ES-I3 (cell line): ENCODE measurements at regions not wholly inside any gene's neighbourhood (a gene's known extent, or its start where the extent isn't known, plus 50 kb on each side); places are given as distances from the start of the nearest gene placed in this dataset.

Experiments
- H3K36me3 ChIP-seq: 2 replicates; pipeline ENCODE4 v1.6.1; 2013; ENCODE audit warnings: mild to moderate bottlenecking, low read length, control low read depth, moderate library complexity; ENCODE audit not compliant: insufficient read depth
- H3K4me1 ChIP-seq: 2 replicates; pipeline ENCODE4 v1.6.1; 2013; ENCODE audit warnings: mild to moderate bottlenecking, control low read depth, low read length; ENCODE audit not compliant: insufficient read depth
- H3K9ac ChIP-seq: 2 replicates; pipeline ENCODE4 v1.6.1; 2013; ENCODE audit warnings: low read depth, mild to moderate bottlenecking, low read length, moderate library complexity
- H3K9me3 ChIP-seq: 2 replicates; pipeline ENCODE4 v1.6.1; 2013; ENCODE audit warnings: mild to moderate bottlenecking, low read length, moderate library complexity; ENCODE audit not compliant: control insufficient read depth, insufficient read depth

DNA sequence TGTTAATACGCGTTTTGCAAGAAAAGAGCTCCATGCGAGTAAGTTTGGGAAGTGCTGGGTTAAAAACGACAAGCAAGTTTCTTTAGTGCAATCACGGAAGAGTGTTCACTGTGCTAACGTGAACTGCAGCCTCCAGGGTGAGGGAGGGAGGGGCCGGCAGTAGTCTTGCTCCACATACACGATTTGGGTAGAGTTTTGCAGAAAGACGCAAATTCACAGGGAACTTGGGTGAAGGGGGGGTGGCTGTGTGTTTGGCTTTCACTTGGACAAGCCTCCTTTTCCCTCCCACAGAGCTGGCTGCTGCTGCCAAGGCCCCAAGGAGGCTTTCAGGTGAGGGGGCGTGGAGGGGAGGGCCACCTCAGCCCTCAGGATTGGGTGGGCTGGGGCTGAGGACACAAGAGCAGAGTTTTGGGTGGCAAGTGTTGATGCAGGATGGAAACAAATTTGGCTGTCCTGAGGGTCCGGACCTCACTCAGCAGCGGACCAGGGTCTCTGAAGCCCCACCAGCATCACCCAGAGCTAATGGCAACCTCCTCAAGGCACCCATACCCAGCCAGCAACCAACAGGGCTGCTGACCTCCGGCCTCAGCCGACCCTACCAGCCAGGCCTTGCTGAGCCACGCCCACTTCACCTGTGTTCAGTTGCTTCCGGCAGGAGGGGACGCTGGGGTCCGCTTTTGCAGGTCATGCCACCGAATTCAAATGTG is 204.5 kb downstream of the ERMARD start:
- no peaks in the 10 kb centered on the region for H3K36me3 ChIP-seq
- H3K4me1 ChIP-seq, result no peaks in the 10 kb centered on the region; the same call in 1 of the 2 replicates
- no peak overlapping the region for H3K9ac ChIP-seq
- peaks cover 4% of the 10 kb centered on the region; the same call in 1 of the 2 replicates for H3K9me3 ChIP-seq

DNA sequence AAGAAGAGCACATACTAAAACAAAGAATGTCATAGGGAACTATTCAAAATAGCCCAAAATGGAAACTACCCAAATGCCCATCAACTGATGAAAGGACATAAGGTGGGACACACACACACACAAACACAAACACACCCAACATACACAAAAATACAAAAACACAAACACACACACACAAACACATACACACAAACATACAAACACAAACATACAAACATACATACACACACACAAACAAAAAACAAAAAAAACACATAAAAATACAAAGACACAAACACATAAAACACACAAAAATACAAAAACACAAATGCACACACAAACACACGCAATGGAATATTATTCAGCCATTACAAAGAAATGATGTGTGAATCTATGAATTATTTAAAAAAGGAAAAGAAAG is 203.6 kb downstream of the ERMARD start:
- Histone ChIP-seq H3K4me1 (no peaks in the 10 kb centered on the region; the same call in 1 of the 2 replicates), H3K9ac (no peak overlapping the region), H3K36me3 (no peaks in the 10 kb centered on the region), H3K9me3 (peaks cover 4% of the 10 kb centered on the region; the same call in 1 of the 2 replicates)

DNA sequence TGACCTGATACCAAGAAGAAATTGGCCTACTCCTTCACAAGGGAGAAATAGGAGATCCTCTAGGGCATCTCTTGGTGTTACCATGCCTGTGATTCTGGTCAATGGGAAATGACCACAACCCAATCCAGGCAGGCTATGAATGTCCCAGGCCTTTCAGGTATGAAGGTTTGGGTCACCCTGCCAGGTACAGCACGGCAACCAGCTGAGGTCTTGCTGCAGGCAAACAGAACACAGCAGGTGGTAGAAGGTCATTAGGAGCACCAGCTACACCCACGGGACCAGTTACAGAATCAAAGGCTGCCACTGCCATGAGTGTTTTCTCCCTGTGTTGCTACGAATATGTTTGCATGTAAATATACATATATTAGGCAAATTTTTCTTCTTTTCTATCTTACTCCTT is 202.3 kb downstream of the ERMARD start:
- Histone ChIP-seq H3K36me3 (no peaks in the 10 kb centered on the region), H3K9ac (no peak overlapping the region), H3K4me1 (no peaks in the 10 kb centered on the region; the same call in 1 of the 2 replicates), H3K9me3 (peaks cover 4% of the 10 kb centered on the region; the same call in 1 of the 2 replicates)

DNA sequence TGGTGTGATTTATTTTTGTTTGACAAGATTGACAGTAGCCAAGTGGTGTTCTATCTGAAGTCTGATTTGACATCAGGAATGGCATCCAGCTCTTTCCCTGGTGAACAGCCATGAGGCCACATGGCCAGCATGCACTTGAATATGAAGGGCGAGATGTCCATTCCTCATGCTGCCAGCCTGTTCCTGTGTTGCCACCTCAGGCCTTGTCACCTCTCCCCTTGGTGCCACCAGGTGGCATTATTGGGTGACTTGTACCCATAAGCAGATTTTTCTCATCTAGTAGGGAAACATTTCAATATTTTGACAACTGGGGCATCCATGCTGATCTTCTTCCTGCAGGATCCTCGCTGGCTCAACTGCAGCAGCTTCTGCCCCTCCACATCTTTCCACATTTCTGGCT is 199.1 kb downstream of the ERMARD start:
- Histone ChIP-seq H3K9me3 (peaks cover 4% of the 10 kb centered on the region; the same call in 1 of the 2 replicates), H3K9ac (no peak overlapping the region), H3K36me3 (no peaks in the 10 kb centered on the region), H3K4me1 (no peaks in the 10 kb centered on the region; the same call in 1 of the 2 replicates)

DNA sequence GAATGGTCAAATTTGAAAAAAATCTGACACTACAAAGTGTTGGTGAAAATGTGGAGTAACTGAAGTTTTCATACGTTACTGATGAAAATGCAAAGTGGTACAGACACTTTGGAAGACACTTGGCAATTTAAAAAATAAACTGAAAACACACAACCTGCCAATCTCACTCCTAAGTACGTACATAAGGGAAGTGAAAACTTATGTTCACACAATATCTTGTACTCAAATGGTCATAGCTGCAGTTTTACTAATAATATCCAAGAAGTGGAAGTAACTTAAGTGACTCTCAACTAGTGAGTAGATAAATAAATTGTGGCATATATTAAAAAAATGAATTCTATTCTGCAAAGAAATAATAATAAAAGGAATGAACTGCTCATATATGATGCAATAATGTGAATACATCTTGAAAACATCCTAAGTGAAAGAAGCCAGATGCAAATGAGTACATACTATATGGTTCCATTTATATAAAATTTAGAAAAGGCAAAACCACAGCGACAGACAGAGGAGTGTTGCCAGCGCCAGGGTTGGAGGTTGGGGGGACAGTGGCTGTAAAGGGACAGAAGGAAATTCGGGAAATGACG is 198.2 kb downstream of the ERMARD start:
- Histone ChIP-seq H3K9ac (no peak overlapping the region), H3K36me3 (no peaks in the 10 kb centered on the region), H3K9me3 (peaks cover 4% of the 10 kb centered on the region; the same call in 1 of the 2 replicates), H3K4me1 (no peaks in the 10 kb centered on the region)

DNA sequence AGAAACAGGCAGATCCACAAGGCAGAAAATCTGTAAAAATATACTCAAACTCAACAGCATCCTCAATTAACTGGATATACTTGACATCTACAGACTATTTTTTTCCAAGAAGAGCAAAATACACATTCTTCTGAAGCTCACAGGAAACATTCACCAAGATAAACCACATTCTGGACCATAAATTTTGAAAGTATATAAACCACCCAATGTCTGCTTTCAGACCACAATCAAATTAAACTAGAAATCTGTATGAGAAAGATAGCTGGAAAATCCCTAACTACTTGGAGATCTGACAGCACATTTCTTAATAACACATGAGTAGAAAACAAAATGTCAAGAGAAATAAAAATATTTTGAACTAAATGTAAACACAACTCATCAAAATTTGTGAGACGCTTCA is 195.5 kb downstream of the ERMARD start:
- Histone ChIP-seq H3K4me1 (no peaks in the 10 kb centered on the region), H3K36me3 (no peaks in the 10 kb centered on the region), H3K9ac (no peak overlapping the region), H3K9me3 (no peaks in the 10 kb centered on the region; the same call in 1 of the 2 replicates)

DNA sequence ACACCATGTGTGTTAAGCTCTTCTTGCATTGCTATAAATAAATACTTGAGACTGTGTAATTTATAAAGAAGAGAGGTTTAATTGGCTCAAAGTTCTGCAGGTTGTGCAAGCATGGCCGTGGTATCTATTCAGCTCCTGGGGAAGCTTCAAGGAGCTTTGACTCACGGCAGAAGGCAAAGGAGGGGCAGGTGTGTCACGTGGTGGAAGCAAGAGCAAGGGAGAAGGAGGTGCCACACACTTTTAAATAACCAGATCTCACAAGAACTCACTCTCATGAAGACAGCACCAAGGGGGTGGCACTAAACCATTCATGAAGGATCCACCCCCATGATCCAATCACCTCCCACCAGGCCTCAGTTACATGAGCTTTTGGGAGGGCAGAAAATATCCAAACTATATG is 193.7 kb downstream of the ERMARD start:
- Histone ChIP-seq H3K36me3 (no peaks in the 10 kb centered on the region), H3K9me3 (no peaks in the 10 kb centered on the region; the same call in 1 of the 2 replicates), H3K4me1 (no peaks in the 10 kb centered on the region), H3K9ac (no peak overlapping the region)

DNA sequence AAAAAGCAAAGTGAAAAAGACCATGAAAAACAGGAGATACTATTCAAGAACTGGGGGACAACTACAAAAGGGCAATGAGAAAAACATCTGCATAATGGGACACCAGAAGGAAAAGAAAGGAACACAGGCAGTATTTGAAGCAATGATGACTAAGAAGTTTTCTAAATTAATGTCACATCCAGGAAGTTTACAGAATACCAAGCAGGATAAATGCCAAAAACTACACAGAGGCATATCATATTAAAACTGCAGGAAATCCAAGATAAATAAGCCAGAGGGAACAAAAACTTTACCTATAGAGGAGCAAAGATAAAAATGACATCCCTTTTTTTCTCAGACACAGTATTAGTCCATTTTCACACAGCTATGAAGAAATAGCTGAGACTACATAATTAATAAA is 193.0 kb downstream of the ERMARD start:
- no peaks in the 10 kb centered on the region; the same call in 1 of the 2 replicates for H3K9me3 ChIP-seq
- H3K9ac ChIP-seq, result no peak overlapping the region
- no peaks in the 10 kb centered on the region for H3K4me1 ChIP-seq
- no peaks in the 10 kb centered on the region for H3K36me3 ChIP-seq

DNA sequence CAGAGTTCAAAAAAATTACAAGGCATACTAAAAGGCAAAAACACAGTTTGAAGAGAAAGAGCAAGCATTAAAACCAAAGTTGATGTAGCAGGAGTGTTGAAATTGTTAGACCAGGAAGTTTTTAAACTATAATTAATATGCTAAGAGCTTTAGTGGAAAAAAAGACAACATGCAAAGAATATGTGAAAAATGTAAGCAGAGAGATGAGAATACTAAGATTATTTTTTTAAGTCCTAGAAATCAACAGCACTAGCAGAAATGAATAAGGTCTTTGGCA is 192.6 kb downstream of the ERMARD start:
- H3K9me3 ChIP-seq, result no peaks in the 10 kb centered on the region; the same call in 1 of the 2 replicates
- no peaks in the 10 kb centered on the region for H3K36me3 ChIP-seq
- no peaks in the 10 kb centered on the region for H3K4me1 ChIP-seq
- H3K9ac ChIP-seq, result no peak overlapping the region

DNA sequence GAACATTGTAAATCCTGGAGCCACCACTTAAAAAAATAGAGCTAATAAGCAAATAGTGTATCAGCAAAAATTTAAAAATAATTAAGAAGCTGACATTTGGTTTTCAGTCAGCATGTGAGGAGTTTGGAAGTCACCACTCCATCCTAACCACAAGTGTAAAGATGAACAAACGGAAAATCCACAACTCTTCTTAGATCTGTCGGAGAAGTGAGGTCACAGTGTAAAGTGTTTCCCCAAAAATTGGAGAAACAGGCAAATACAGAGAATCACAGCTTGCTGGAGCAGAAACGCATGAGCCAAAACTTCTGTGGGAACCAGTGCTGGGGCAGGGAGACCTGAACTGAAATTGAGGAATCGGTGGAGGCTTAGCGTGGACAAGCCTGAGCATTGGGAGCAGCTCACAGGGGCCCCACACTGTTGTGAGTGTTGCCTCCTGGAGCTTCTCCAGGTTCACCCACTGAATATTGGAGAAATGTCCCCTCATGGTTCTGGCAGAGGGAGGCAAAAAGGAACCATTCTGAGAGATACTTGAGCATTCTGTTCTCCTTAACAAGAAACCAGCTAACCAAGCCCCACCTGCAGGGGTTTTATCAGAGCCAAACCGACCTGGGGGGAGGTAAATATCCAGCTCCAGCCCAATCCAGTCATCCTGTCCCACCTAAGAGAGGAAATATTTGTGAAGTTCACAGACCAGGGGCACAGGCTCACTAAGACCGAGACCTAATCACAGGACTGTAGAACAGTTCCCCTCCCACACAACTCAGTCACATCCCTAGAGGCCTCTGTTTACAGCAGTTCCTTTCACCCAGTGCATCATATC is 192.0 kb downstream of the ERMARD start:
- H3K9ac ChIP-seq, result no peak overlapping the region
- H3K36me3 ChIP-seq, result no peaks in the 10 kb centered on the region
- no peaks in the 10 kb centered on the region; the same call in 1 of the 2 replicates for H3K9me3 ChIP-seq
- no peaks in the 10 kb centered on the region for H3K4me1 ChIP-seq

DNA sequence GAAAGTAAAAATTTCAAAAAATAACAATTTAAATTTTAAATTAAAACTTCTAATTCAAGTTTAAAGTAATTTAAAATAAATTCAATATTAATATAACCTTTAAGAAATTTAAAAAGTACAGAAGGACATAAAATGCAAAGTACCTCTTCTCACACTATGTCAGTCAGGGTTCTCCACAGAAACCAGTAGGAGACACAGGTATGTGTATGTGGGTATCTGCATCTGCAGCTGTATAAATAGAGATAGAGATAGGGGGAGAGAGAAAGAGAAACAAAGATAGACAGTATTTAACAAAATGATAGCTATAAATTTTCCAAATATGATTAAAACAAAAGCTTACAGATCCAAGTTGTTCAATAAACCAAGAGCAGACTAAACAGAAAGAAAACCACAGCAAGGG is 190.8 kb downstream of the ERMARD start:
- Histone ChIP-seq H3K36me3 (no peaks in the 10 kb centered on the region), H3K9me3 (no peaks in the 10 kb centered on the region; the same call in 1 of the 2 replicates), H3K9ac (no peak overlapping the region), H3K4me1 (no peaks in the 10 kb centered on the region)

DNA sequence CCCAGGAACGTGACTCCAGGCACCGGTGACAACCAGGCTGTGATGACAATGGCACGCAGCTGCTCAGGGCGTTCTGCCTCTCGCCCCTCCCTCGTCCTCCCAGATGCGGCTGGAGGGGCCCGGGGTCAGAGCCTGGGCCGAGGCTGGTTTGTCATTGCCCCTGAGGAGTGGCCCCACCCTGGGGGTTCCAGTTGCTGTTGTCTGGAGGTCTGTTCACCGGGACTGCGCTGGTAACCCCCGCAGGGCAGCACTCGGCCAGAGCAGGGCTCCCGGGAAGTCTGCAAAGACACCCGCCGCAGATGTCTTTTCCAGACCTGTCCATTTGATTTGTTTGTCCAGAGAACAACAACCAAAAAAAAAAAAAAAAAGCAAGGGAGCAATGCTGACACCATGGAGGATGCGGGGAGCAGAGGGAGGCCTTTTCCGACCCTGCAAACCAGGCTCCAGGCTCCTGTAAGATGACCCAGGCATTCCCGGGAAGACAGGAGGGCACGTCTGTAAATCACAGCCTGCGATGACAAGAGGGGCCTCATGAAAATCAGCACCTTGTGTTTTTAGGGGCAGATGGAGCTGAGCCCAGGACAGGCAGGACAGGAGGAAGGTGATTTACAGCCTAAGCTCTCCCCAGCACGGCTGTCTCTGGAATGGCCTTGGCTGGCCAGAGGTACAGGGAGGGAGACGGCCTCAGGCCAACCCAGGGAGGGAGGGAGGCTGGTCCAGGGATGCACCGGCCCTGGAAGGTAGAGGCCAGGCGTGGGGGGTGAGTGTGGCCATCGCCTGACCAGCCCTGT is 189.3 kb downstream of the ERMARD start:
- H3K36me3 ChIP-seq, result no peaks in the 10 kb centered on the region
- H3K4me1 ChIP-seq, result no peaks in the 10 kb centered on the region
- no peak overlapping the region for H3K9ac ChIP-seq
- H3K9me3 ChIP-seq, result no peaks in the 10 kb centered on the region; the same call in 1 of the 2 replicates

DNA sequence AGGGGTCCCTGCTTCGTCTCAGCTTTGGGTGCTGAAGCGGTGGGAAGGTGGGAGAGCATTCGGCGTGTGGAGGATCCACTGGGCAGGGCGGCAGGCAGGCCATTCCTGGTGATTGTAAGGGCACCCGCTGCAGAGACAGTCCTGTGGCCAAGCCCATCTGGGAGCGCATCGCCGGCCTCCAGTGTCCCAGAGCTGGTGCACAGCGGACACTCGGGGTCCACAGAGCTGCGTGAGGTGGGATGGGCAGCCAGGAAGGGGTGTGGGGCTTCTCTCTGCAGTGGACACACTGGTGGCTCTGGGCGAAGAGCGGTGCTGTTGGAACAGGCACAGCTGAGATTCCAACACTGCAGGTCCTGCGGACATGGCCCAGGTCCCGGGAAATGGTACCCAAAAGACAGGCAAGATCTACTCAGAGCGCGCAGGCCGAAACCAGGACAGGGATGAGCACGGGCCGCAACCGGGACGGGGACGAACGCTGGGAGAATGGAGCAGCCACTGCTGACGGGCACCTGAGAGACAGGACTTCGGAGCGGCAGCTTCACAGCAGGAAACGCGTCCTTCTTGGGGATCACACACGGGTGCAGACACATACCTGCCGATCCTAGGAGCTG is 188.2 kb downstream of the ERMARD start:
- H3K36me3 ChIP-seq, result no peaks in the 10 kb centered on the region
- H3K9ac ChIP-seq, result no peak overlapping the region
- no peaks in the 10 kb centered on the region for H3K4me1 ChIP-seq
- H3K9me3 ChIP-seq, result no peaks in the 10 kb centered on the region; the same call in 1 of the 2 replicates

DNA sequence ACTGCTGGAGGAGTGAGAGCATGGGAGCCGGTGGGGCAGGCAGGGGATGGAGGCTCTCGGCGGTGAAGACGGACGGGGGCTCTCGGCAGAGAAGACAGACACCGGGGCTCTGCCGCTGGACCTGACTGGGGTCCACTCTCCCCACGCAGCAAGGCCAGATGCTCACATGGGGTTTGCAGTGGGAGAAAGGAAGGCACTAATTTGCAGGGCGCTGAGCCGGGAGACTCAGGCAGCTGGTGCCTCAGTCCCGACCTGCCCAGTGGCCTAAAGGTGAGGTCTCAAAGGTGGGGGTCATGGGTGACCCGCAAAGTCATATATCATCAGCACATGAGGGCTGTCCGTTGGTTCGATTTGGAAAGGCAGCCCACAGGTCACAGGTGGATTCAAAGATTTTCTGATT is 187.3 kb downstream of the ERMARD start:
- Histone ChIP-seq H3K9me3 (no peaks in the 10 kb centered on the region), H3K9ac (no peak overlapping the region), H3K36me3 (no peaks in the 10 kb centered on the region), H3K4me1 (no peaks in the 10 kb centered on the region)
